ENCODE measurements at regions not wholly inside any gene's neighbourhood (a gene's known extent, or its start where the extent isn't known, plus 50 kb on each side); places are given as distances from the start of the nearest gene placed in this dataset.

- no TSS peak for BruUV-seq (replicated peaks)
- intact Hi-C loops (cut with micrococcal nuclease; ENCODE audit: unreplicated experiment) = no loop called here
- Histone ChIP-seq H3K9me3 (no peaks in the 10 kb centered on the region), H3K36me3 (ENCODE audit: control insufficient read depth, insufficient read depth, low read length) (no peaks in the 10 kb centered on the region), H3K27me3 (replicated peaks; ENCODE audit: control insufficient read depth, insufficient read depth, low read length) (no peaks in the 10 kb centered on the region), H3K4me1 (no peaks in the 10 kb centered on the region), H3K4me3 (ENCODE audit: low read depth, low read length) (no peak overlapping the region)
- Mint-ChIP-seq H3K36me3 (ENCODE audit: insufficient read depth, unreplicated experiment) (no peaks in the 10 kb centered on the region), H3K4me1 (ENCODE audit: low read depth, unreplicated experiment) (no peaks in the 10 kb centered on the region), H3K4me3 (ENCODE audit: unreplicated experiment) (no peak overlapping the region), H3K27me3 (ENCODE audit: insufficient read depth, unreplicated experiment) (peaks cover 5% of the 10 kb centered on the region), H3K9me3 (ENCODE audit: unreplicated experiment) (no peaks in the 10 kb centered on the region), H3K27ac (ENCODE audit: unreplicated experiment) (no peak overlapping the region)
- ChIA-PET CTCF (no interaction called here), POLR2A (no interaction called here)
- TF ChIP-seq, protein P1, sequence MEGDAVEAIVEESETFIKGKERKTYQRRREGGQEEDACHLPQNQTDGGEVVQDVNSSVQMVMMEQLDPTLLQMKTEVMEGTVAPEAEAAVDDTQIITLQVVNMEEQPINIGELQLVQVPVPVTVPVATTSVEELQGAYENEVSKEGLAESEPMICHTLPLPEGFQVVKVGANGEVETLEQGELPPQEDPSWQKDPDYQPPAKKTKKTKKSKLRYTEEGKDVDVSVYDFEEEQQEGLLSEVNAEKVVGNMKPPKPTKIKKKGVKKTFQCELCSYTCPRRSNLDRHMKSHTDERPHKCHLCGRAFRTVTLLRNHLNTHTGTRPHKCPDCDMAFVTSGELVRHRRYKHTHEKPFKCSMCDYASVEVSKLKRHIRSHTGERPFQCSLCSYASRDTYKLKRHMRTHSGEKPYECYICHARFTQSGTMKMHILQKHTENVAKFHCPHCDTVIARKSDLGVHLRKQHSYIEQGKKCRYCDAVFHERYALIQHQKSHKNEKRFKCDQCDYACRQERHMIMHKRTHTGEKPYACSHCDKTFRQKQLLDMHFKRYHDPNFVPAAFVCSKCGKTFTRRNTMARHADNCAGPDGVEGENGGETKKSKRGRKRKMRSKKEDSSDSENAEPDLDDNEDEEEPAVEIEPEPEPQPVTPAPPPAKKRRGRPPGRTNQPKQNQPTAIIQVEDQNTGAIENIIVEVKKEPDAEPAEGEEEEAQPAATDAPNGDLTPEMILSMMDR (IDR thresholded peaks at IDR 0.05; ENCODE audit: insufficient read depth in 1 of 2, low read depth in 1 of 2, low read length in 1 of 2, severe bottlenecking in 1 of 2, unreplicated experiment in 1 of 2) = no peak
- no peak for DNase-seq
These were observed 83.4 kb upstream of the LRPAP1 start for GRCh38 chr4:3615386-3616286.

- peaks cover 8% of the 10 kb centered on the region for H3K9me3 Mint-ChIP-seq (ENCODE audit: unreplicated experiment)
These were observed 82.4 kb upstream of the LRPAP1 start for GRCh38 chr4:3614731-3614980.

DNA sequence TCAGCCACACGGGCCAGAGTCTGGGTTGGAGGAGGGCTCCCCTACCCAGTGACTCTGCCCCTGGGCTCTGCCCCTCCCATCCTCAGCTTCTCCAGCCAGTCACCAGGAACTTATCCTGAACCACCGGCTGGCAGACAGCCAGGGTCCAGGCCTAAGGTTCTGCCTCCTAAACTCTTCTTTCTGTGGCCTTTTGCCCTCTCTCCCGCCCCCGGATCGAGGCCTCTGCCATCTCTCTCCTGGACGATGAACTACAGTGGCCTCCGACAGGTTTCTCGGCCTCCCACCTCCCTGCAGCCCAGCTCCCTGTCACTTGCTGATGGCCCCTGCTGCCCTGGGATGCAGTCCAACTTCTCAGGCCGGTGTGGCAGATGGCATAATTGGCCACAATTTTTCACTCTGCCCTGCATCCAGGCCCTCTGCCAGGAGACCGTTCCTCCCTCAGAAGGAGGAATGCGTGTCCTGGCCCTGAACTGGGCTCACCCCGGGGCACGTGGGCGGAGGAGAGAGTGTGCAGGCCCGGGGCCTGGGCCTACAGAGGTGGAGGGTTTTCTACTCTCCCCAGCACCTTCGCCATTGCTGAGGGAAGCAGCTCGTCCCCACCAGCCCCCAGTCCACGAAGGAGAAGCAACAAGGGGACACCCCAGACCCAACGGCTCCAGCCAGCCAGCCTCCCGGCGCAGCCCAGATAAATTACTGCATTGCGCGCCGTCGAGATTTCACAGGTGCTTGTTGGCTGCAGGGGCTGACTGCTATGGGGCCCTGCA lies 81.9 kb upstream of the LRPAP1 start:
- TF ChIP-seq, protein P1 (IDR thresholded peaks at IDR 0.05; ENCODE audit: insufficient read depth in 1 of 2, low read depth in 1 of 2, low read length in 1 of 2, severe bottlenecking in 1 of 2, unreplicated experiment in 1 of 2) = no peak
- ChIA-PET POLR2A (no interaction called here), CTCF (no interaction called here)
- BruUV-seq (replicated peaks) = no TSS peak
- Mint-ChIP-seq H3K36me3 (ENCODE audit: insufficient read depth, unreplicated experiment) (no peaks in the 10 kb centered on the region), H3K27ac (ENCODE audit: unreplicated experiment) (no peak overlapping the region), H3K4me1 (ENCODE audit: low read depth, unreplicated experiment) (no peaks in the 10 kb centered on the region), H3K27me3 (ENCODE audit: insufficient read depth, unreplicated experiment) (peaks cover 5% of the 10 kb centered on the region), H3K9me3 (ENCODE audit: unreplicated experiment) (peaks cover 10% of the 10 kb centered on the region), H3K4me3 (ENCODE audit: unreplicated experiment) (no peak overlapping the region)
- intact Hi-C loops (cut with micrococcal nuclease; ENCODE audit: unreplicated experiment) = no loop called here
- Histone ChIP-seq H3K9me3 (no peaks in the 10 kb centered on the region), H3K27me3 (replicated peaks; ENCODE audit: control insufficient read depth, insufficient read depth, low read length) (no peaks in the 10 kb centered on the region), H3K36me3 (ENCODE audit: control insufficient read depth, insufficient read depth, low read length) (no peaks in the 10 kb centered on the region), H3K4me1 (no peaks in the 10 kb centered on the region), H3K4me3 (ENCODE audit: low read depth, low read length) (no peak overlapping the region)
- no peak for DNase-seq

More at GRCh38 chr4:3614731-3614980, 82.4 kb upstream of the LRPAP1 start:
- BruUV-seq (replicated peaks) = no TSS peak
- no peak overlapping the region for H3K4me3 Mint-ChIP-seq (ENCODE audit: unreplicated experiment)
- peaks cover 5% of the 10 kb centered on the region for H3K27me3 Mint-ChIP-seq (ENCODE audit: insufficient read depth, unreplicated experiment)
- no peaks in the 10 kb centered on the region for H3K36me3 Mint-ChIP-seq (ENCODE audit: insufficient read depth, unreplicated experiment)
- Histone ChIP-seq H3K4me3 (ENCODE audit: low read depth, low read length) (no peak overlapping the region), H3K9me3 (no peaks in the 10 kb centered on the region), H3K27me3 (replicated peaks; ENCODE audit: control insufficient read depth, insufficient read depth, low read length) (no peaks in the 10 kb centered on the region), H3K36me3 (ENCODE audit: control insufficient read depth, insufficient read depth, low read length) (no peaks in the 10 kb centered on the region), H3K4me1 (no peaks in the 10 kb centered on the region)
- DNase-seq = no peak
- TF ChIP-seq, protein P1 (IDR thresholded peaks at IDR 0.05; ENCODE audit: insufficient read depth in 1 of 2, low read depth in 1 of 2, low read length in 1 of 2, severe bottlenecking in 1 of 2, unreplicated experiment in 1 of 2) = no peak
- intact Hi-C loops (cut with micrococcal nuclease; ENCODE audit: unreplicated experiment) = no loop called here
- H3K27ac Mint-ChIP-seq (ENCODE audit: unreplicated experiment) = no peak overlapping the region
- CTCF ChIA-PET = no interaction called here
- POLR2A ChIA-PET = no interaction called here
- no peaks in the 10 kb centered on the region for H3K4me1 Mint-ChIP-seq (ENCODE audit: low read depth, unreplicated experiment)
